ENCODE measurements at regions not wholly inside any gene's neighbourhood (a gene's known extent, or its start where the extent isn't known, plus 50 kb on each side); places are given as distances from the start of the nearest gene placed in this dataset.
"Not testable (repeated sequence)": the region's sequence is repeated elsewhere in the genome, so short reads cannot be mapped to it uniquely, and the experiment has no call there.

- H3K27me3 ChIP-seq, result no peaks in the 10 kb centered on the region
- H3K27ac ChIP-seq, result no peak overlapping the region
- H3K9me3 ChIP-seq, result no peaks in the 10 kb centered on the region
- WGBS, 2 donors, result 21 to 24% methylated on average over 2 of the region's 2 CpGs
- DNase-seq (no peak), ATAC-seq (peak; percentile 27)
- peaks cover 11% of the 10 kb centered on the region for H3K4me1 ChIP-seq
- TF ChIP-seq CTCF (IDR thresholded peaks at IDR 0.05) (no peak), POLR2A (IDR thresholded peaks at IDR 0.05) (no peak)
- no peak overlapping the region for H3K4me3 ChIP-seq
- intact Hi-C loops (cut with DNase I), result no loop called here
- H3K36me3 ChIP-seq (replicated peaks in 1 of 2; ENCODE audit: insufficient read depth in 1 of 2, low read depth in 2 of 2), result no peaks in the 10 kb centered on the region
These were observed 634.3 kb downstream of the TRIB2 start for GRCh38 chr2:13351068-13351467.

- peak in 2 of 4 donors; percentile 12 to 28 for DNase-seq
- Histone ChIP-seq H3K27me3 (no peaks in the 10 kb centered on the region), H3K36me3 (replicated peaks in 1 of 2; ENCODE audit: insufficient read depth in 1 of 2, low read depth in 2 of 2) (no peaks in the 10 kb centered on the region), H3K9me3 (no peaks in the 10 kb centered on the region), H3K27ac (peak overlapping the region in 1 of 4 donors; percentile 6), H3K4me1 (peaks cover 11% of the 10 kb centered on the region), H3K4me3 (no peak overlapping the region)
- no peak for ATAC-seq
- intact Hi-C loops (cut with DNase I), result no loop called here
- no peak for TF ChIP-seq POLR2A (IDR thresholded peaks at IDR 0.05)
- no peak for TF ChIP-seq CTCF (IDR thresholded peaks at IDR 0.05)
These were observed 636.3 kb downstream of the TRIB2 start for GRCh38 chr2:13353083-13353482.

- ATAC-seq, result no peak
These were observed 637.3 kb downstream of the TRIB2 start for GRCh38 chr2:13354031-13354430.

GRCh38 chr2:13381928-13382327 is 665.2 kb downstream of the TRIB2 start:
- H3K27ac ChIP-seq; H3K9me3 ChIP-seq; H3K36me3 ChIP-seq (replicated peaks in 1 of 2; ENCODE audit: insufficient read depth in 1 of 2, low read depth in 2 of 2); ATAC-seq; H3K4me1 ChIP-seq; H3K27me3 ChIP-seq; H3K4me3 ChIP-seq; intact Hi-C loops (cut with DNase I); DNase-seq: not testable (repeated sequence)
- 13 to 22% methylated on average over 1 of the region's 1 CpG for WGBS, 2 donors

More at GRCh38 chr2:13354031-13354430, 637.3 kb downstream of the TRIB2 start:
- Histone ChIP-seq H3K4me3 (no peak overlapping the region), H3K4me1 (peaks cover 11% of the 10 kb centered on the region), H3K36me3 (replicated peaks in 1 of 2; ENCODE audit: insufficient read depth in 1 of 2, low read depth in 2 of 2) (no peaks in the 10 kb centered on the region), H3K27ac (no peak overlapping the region), H3K9me3 (no peaks in the 10 kb centered on the region), H3K27me3 (no peaks in the 10 kb centered on the region)
- no peak for DNase-seq
- TF ChIP-seq POLR2A (IDR thresholded peaks at IDR 0.05) (no peak), CTCF (IDR thresholded peaks at IDR 0.05) (no peak)
- intact Hi-C loops (cut with DNase I), result no loop called here

GRCh38 chr2:13389172-13389571 is 672.4 kb downstream of the TRIB2 start:
- H3K4me1 ChIP-seq; H3K27ac ChIP-seq; H3K27me3 ChIP-seq; DNase-seq; H3K9me3 ChIP-seq; H3K36me3 ChIP-seq (replicated peaks in 1 of 2; ENCODE audit: insufficient read depth in 1 of 2, low read depth in 2 of 2); intact Hi-C loops (cut with DNase I); H3K4me3 ChIP-seq; ATAC-seq: not testable (repeated sequence)
- WGBS, 2 donors, result 75% methylated on average over 5 of the region's 5 CpGs

- intact Hi-C loops (cut with DNase I), result no loop called here
- no peak for TF ChIP-seq POLR2A (IDR thresholded peaks at IDR 0.05)
- TF ChIP-seq CTCF (IDR thresholded peaks at IDR 0.05), result no peak
- H3K27ac ChIP-seq, result no peak overlapping the region
- no peaks in the 10 kb centered on the region for H3K9me3 ChIP-seq
- H3K4me1 ChIP-seq, result no peaks in the 10 kb centered on the region
- no peaks in the 10 kb centered on the region for H3K27me3 ChIP-seq
- no peaks in the 10 kb centered on the region for H3K36me3 ChIP-seq (replicated peaks in 1 of 2; ENCODE audit: insufficient read depth in 1 of 2, low read depth in 2 of 2)
- ATAC-seq (no peak), DNase-seq (no peak)
- H3K4me3 ChIP-seq, result no peak overlapping the region
These were observed 673.9 kb downstream of the TRIB2 start for GRCh38 chr2:13390676-13391075.

All from body of pancreas (tissue), 4 donors.